ENCODE measurements at regions not wholly inside any gene's neighbourhood (a gene's known extent, or its start where the extent isn't known, plus 50 kb on each side); places are given as distances from the start of the nearest gene placed in this dataset.
"Not testable (repeated sequence)": the region's sequence is repeated elsewhere in the genome, so short reads cannot be mapped to it uniquely, and the experiment has no call there.

DNA sequence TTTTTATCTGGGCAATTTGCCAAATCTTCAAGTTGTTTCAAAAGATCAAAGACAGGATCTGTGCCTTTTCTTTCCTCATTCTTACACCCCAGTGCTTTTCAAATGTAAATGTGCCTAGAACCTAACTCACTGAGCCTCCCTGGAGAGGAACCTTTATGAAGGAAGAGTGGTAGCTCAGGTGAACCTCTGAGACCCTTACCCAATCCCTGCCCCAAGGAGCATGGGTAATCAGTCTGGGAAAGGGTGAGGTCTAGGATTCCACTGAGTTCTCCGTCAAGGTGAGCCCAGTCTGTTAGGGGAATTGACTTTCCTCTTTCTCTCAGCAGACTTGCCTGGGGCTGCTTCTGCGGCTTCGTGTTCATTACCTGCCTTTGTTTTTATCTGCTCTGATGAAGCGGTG, 88.1 kb upstream of the MAP4K4 start:
- DNase-seq = no peak
- H3K27me3 ChIP-seq (ENCODE audit: control insufficient read depth, insufficient read depth, low read length) = no peaks in the 10 kb centered on the region
- no peaks in the 10 kb centered on the region for H3K36me3 ChIP-seq (ENCODE audit: control insufficient read depth, insufficient read depth, low read length)
- no peaks in the 10 kb centered on the region for H3K4me1 ChIP-seq (ENCODE audit: control insufficient read depth, insufficient read depth, low read length)
- no peak overlapping the region for H3K4me3 ChIP-seq (ENCODE audit: low read length)
- no peak overlapping the region for H3K27ac ChIP-seq (ENCODE audit: low read length)
- no CpG with 5 or more reads among the region's 4 CpGs for WGBS (ENCODE audit: insufficient coverage, low lambda C conversion rate)
- no peaks in the 10 kb centered on the region for H3K9me3 ChIP-seq (ENCODE audit: control insufficient read depth, low read depth, low read length)

DNA sequence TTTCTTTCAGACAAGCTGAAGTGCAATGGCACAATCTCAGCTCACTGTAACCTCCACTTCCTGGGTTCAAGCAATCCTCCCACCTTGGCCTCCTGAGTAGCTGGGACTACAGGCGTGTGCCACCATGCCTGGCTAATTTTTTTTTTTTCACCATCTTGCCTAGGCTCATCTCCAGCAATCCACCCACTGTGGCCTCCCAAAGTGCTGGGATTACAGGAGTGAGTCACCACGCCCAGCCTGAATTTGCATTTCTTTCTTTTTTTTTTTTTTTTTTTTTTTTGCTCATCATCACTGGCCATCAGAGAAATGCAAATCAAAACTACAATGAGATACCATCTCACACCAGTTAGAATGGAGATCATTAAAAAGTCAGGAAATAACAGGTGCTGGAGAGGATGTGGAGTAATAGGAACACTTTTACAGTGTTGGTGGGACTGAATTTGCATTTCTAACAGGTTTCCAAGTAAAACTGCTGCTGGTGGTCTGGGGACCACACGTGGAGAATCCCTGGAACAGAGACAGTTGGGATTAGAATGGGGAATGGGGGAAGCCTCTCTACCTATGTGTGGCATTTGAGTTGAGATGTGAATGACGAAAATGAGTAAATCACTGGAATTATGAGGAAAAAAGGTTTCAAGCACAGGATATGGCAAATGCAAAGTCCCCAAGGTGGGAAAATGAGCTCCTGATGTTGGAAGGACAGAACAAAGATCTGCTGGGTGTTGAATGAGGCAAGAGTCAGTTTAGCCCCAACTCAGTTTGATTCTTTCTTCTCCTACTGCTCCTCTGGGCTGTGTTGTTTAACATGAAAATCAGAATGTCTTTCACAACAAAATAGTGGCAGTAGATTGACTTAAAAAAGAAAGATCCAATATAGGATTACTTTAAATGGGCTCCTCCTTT, 88.8 kb upstream of the MAP4K4 start:
- Histone ChIP-seq H3K36me3 (ENCODE audit: control insufficient read depth, insufficient read depth, low read length) (no peaks in the 10 kb centered on the region), H3K4me3 (ENCODE audit: low read length) (no peak overlapping the region), H3K9me3 (ENCODE audit: control insufficient read depth, low read depth, low read length) (no peaks in the 10 kb centered on the region), H3K27ac (ENCODE audit: low read length) (no peak overlapping the region), H3K4me1 (ENCODE audit: control insufficient read depth, insufficient read depth, low read length) (no peaks in the 10 kb centered on the region), H3K27me3 (ENCODE audit: control insufficient read depth, insufficient read depth, low read length) (no peaks in the 10 kb centered on the region)
- WGBS (ENCODE audit: insufficient coverage, low lambda C conversion rate) = 100% methylated on average over 1 of the region's 4 CpGs
- DNase-seq = no peak

DNA sequence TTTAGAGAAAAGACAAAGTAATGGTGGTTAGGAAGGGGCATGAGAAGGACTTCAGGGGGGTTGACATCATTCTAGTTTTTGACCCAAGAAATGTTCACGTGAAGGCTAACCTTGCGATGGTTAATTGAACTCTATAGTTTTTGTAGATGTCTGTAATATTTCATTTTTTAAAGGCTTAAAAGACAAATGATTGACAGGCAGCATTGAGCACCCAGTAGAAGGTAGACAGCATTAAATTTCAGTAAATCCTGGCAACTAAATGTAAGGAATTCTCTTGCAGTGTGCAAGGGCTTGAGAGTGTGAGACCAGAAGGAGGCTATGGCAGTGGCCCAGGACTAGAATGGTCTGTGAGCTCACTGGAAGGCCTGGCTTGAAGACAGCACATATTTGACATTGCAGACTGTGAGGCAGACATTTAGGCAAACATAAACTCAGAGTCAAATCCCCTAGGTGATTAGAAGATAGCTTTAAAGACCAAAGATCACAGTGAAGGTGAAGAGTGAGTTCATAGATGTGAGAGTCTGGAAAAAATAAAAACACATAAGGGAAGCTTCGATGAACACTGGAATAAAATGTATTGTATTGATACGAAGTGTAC, 100.1 kb upstream of the MAP4K4 start:
- peak in 1 of 2 donors; percentile 30 for DNase-seq
- H3K27ac ChIP-seq (ENCODE audit: low read length) = no peak overlapping the region
- WGBS (ENCODE audit: insufficient coverage, low lambda C conversion rate) = 29% methylated on average over 1 of the region's 4 CpGs

DNA sequence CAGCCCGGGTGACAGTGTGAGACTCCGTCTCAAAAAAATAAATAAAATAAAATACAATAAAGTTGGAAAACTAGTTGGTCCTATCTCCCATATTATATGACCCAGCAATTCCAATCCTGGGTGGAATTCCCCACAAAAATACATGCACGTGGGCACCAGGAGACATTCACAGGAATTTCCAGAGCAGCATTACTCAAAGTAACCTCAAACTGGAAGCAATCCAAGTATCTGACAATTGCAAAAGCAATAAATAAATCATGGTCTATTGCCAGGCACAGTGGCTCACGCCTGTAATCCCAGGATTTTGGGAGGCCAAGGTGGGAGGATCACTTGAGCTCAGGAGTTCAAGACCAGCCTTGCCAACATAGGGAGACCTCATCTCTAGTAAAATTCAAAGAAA, 101.2 kb upstream of the MAP4K4 start:
- H3K27ac ChIP-seq (ENCODE audit: low read length) = no peak overlapping the region
- no CpG with 5 or more reads among the region's 4 CpGs for WGBS (ENCODE audit: insufficient coverage, low lambda C conversion rate)
- no peaks in the 10 kb centered on the region for H3K9me3 ChIP-seq (ENCODE audit: control insufficient read depth, low read depth, low read length)
- DNase-seq = no peak
- H3K4me1 ChIP-seq (ENCODE audit: control insufficient read depth, insufficient read depth, low read length) = no peaks in the 10 kb centered on the region
- no peak overlapping the region for H3K4me3 ChIP-seq (ENCODE audit: low read length)
- H3K36me3 ChIP-seq (ENCODE audit: control insufficient read depth, insufficient read depth, low read length) = no peaks in the 10 kb centered on the region
- no peaks in the 10 kb centered on the region for H3K27me3 ChIP-seq (ENCODE audit: control insufficient read depth, insufficient read depth, low read length)

More for the DNA sequence above, 100.1 kb upstream of the MAP4K4 start:
- no peaks in the 10 kb centered on the region for H3K4me1 ChIP-seq (ENCODE audit: control insufficient read depth, insufficient read depth, low read length)
- no peaks in the 10 kb centered on the region for H3K36me3 ChIP-seq (ENCODE audit: control insufficient read depth, insufficient read depth, low read length)
- H3K4me3 ChIP-seq (ENCODE audit: low read length) = no peak overlapping the region
- no peaks in the 10 kb centered on the region for H3K9me3 ChIP-seq (ENCODE audit: control insufficient read depth, low read depth, low read length)
- H3K27me3 ChIP-seq (ENCODE audit: control insufficient read depth, insufficient read depth, low read length) = no peaks in the 10 kb centered on the region

DNA sequence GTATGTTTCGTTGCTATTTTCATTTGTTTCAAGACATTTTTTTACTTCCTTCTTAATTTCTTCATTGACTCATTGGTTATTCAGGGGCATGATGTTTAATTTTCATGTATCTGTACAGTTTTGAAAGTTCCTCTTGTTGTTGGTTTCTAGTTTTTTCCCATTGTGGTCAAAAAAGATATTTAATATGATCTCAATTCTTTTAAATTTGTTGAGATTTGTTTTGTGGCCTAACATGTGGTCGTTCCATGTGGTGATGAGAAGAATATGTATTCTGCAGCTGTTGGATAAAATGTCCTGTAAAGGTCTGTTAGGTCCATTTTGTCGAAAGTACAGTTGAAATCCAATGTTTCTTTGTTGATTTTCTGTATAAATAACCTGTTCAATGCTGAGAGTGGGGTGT, 110.3 kb upstream of the MAP4K4 start:
- Histone ChIP-seq H3K27me3 (ENCODE audit: control insufficient read depth, insufficient read depth, low read length) (no peaks in the 10 kb centered on the region), H3K4me3 (ENCODE audit: low read length) (no peak overlapping the region), H3K27ac (ENCODE audit: low read length) (no peak overlapping the region), H3K4me1 (ENCODE audit: control insufficient read depth, insufficient read depth, low read length) (no peaks in the 10 kb centered on the region), H3K9me3 (ENCODE audit: control insufficient read depth, low read depth, low read length) (peaks cover 6% of the 10 kb centered on the region), H3K36me3 (ENCODE audit: control insufficient read depth, insufficient read depth, low read length) (no peaks in the 10 kb centered on the region)
- no peak for DNase-seq
- no CpG with 5 or more reads among the region's 3 CpGs for WGBS (ENCODE audit: insufficient coverage, low lambda C conversion rate)

DNA sequence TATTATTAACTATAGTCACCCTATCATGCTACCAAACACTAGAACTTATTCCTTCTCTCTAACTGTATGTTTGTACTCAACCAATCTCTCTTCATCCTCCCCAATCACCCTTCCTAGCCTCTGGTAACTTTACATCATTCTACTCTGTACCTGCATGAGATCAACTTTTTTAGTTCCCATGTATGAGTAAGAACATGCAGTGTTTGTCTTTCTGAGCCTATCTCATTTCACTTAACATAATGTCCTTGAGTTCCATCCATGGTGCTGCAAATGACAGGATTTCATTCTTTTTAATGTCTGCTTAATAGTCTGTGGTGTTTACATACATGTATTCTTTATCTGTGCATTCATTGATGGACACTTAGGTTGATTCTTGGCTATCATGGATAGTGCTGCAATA, 108.9 kb upstream of the RFX8 start:
- H3K27ac ChIP-seq (ENCODE audit: low read length) = no peak overlapping the region
- DNase-seq = no peak
- H3K9me3 ChIP-seq (ENCODE audit: control insufficient read depth, low read depth, low read length) = peaks cover 1% of the 10 kb centered on the region
- no peaks in the 10 kb centered on the region for H3K4me1 ChIP-seq (ENCODE audit: control insufficient read depth, insufficient read depth, low read length)
- H3K27me3 ChIP-seq (ENCODE audit: control insufficient read depth, insufficient read depth, low read length) = no peaks in the 10 kb centered on the region
- no peak overlapping the region for H3K4me3 ChIP-seq (ENCODE audit: low read length)
- H3K36me3 ChIP-seq (ENCODE audit: control insufficient read depth, insufficient read depth, low read length) = no peaks in the 10 kb centered on the region

DNA sequence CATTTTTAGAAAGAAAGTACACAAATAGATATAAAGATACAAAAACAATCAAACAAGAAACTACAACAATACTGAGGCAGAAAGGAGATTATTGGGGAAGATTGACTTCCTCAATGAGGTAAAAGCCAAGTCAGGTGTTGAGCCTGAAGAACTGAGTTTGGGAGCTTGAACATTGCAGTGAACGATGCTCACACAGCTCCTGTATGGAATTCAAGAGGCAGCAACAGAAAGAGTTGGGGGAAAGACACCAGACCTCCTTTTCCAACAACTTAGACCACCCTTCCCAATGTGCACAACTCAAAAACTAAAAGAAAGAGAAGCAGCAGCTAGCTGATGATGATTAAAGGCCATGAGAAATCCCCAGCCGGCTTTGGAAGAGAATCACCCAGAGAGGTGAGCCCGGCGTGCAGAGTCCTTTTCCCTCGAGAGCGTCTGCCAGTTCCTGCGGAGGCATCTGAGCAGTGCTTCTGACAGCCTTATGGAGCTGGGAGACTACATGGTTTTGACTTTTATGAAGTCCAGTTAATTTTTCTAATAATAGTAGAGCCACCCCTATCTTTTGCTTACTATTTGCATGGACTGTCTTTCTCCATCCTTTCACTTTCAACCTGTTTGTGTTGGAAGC, 106.9 kb upstream of the RFX8 start:
- no peaks in the 10 kb centered on the region for H3K9me3 ChIP-seq (ENCODE audit: control insufficient read depth, low read depth, low read length)
- no peaks in the 10 kb centered on the region for H3K36me3 ChIP-seq (ENCODE audit: control insufficient read depth, insufficient read depth, low read length)
- no peak overlapping the region for H3K4me3 ChIP-seq (ENCODE audit: low read length)
- DNase-seq = no peak
- H3K4me1 ChIP-seq (ENCODE audit: control insufficient read depth, insufficient read depth, low read length) = no peaks in the 10 kb centered on the region
- H3K27me3 ChIP-seq (ENCODE audit: control insufficient read depth, insufficient read depth, low read length) = no peaks in the 10 kb centered on the region
- WGBS (ENCODE audit: insufficient coverage, low lambda C conversion rate) = no CpG with 5 or more reads among the region's 7 CpGs
- no peak overlapping the region for H3K27ac ChIP-seq (ENCODE audit: low read length)

DNA sequence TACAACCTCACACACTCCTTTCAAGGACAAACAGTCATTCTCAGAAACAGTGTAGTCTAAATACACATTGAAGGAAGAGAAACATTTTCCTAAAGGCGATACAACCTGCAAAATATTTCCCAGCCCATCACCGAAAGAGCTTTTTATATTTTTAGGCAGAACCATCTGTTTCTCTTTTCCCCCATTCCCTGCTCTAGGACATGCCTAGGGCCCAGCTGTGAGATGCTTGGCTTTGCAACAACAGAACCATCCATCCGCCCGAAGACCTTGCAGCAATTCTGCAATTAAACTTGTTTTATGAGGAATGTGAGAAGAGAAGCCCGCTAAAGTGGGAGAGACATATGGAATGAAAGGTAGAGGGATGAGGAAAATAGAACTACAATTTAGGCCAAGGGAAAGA, 105.6 kb upstream of the RFX8 start:
- H3K27me3 ChIP-seq (ENCODE audit: control insufficient read depth, insufficient read depth, low read length) = no peaks in the 10 kb centered on the region
- no peak overlapping the region for H3K27ac ChIP-seq (ENCODE audit: low read length)
- H3K4me1 ChIP-seq (ENCODE audit: control insufficient read depth, insufficient read depth, low read length) = no peaks in the 10 kb centered on the region
- H3K9me3 ChIP-seq (ENCODE audit: control insufficient read depth, low read depth, low read length) = no peaks in the 10 kb centered on the region
- H3K36me3 ChIP-seq (ENCODE audit: control insufficient read depth, insufficient read depth, low read length) = no peaks in the 10 kb centered on the region
- 100% methylated on average over 1 of the region's 5 CpGs for WGBS (ENCODE audit: insufficient coverage, low lambda C conversion rate)
- H3K4me3 ChIP-seq (ENCODE audit: low read length) = no peak overlapping the region
- DNase-seq = no peak

DNA sequence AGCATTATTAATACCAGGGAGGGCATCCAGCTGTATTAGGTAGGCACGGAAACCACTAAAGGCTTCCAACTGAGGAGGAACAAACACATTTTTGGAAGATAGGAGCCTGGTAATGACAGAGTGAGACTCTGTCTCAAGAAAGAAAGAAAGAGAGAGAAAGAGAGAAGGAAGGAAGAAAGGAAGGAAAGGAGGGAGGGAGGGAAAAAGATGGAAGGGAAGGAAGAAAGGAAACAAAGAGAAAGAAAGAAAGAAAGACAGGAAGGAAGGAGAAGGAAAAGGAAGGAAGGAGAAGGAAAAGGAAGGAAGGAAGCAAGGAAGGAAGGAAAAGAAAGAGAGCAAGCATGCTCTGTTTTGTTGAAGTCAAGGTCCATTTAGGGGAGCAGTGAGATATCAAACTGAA, 103.8 kb upstream of the RFX8 start:
- DNase-seq = no peak

DNA sequence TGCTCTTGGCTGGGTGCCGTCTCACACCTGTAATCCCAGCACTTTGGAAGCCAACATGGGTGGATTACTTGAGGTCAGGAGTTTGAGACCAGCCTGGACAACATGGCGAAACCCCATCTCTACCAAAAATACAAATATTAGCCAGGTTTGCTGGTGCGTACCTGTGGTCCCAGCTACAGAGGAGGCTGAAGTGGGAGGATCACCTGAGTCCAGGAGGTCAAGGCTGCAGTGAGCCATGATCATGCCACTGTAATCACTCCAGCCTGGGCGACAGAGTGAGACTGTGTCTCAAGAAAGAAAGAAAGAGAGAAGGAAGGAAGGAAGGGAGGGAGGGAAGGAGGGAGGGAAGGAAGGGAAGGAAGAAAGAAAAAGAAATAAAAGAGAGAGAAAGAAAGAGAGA, 103.2 kb upstream of the RFX8 start:
- not testable (repeated sequence) for H3K9me3 ChIP-seq (ENCODE audit: control insufficient read depth, low read depth, low read length); H3K4me1 ChIP-seq (ENCODE audit: control insufficient read depth, insufficient read depth, low read length); H3K36me3 ChIP-seq (ENCODE audit: control insufficient read depth, insufficient read depth, low read length); H3K27me3 ChIP-seq (ENCODE audit: control insufficient read depth, insufficient read depth, low read length); H3K4me3 ChIP-seq (ENCODE audit: low read length); DNase-seq; H3K27ac ChIP-seq (ENCODE audit: low read length)
- no CpG with 5 or more reads among the region's 4 CpGs for WGBS (ENCODE audit: insufficient coverage, low lambda C conversion rate)

More for the DNA sequence above, 103.8 kb upstream of the RFX8 start:
- H3K9me3 ChIP-seq (ENCODE audit: control insufficient read depth, low read depth, low read length) = no peaks in the 10 kb centered on the region
- H3K27ac ChIP-seq (ENCODE audit: low read length) = no peak overlapping the region
- WGBS (ENCODE audit: insufficient coverage, low lambda C conversion rate) = 100% methylated on average over 1 of the region's 1 CpG
- no peaks in the 10 kb centered on the region for H3K27me3 ChIP-seq (ENCODE audit: control insufficient read depth, insufficient read depth, low read length)
- H3K4me3 ChIP-seq (ENCODE audit: low read length) = no peak overlapping the region
- no peaks in the 10 kb centered on the region for H3K4me1 ChIP-seq (ENCODE audit: control insufficient read depth, insufficient read depth, low read length)
- H3K36me3 ChIP-seq (ENCODE audit: control insufficient read depth, insufficient read depth, low read length) = no peaks in the 10 kb centered on the region

Data from large intestine (tissue), 3 donors.